SU-DHL-6 (cell line): ENCODE measurements at regions not wholly inside any gene's neighbourhood (a gene's known extent, or its start where the extent isn't known, plus 50 kb on each side); places are given as distances from the start of the nearest gene placed in this dataset.

Source experiments
- H2AFZ ChIP-seq: fragments of 200-600 bp; sonication (generic); 2 replicates; pipeline ENCODE4 v1.6.1; 2014; ENCODE audit warnings: low read depth, mild to moderate bottlenecking, moderate library complexity, mixed read lengths, antibody characterized with exemption, low read length; ENCODE audit not compliant: severe bottlenecking
- H3F3A ChIP-seq: fragments of 200-600 bp; shearing (Covaris generic); 2 replicates; pipeline ENCODE4 v1.6.0; 2016; ENCODE audit warnings: antibody characterized with exemption, mild to moderate bottlenecking; ENCODE audit not compliant: insufficient read depth
- H3K27ac ChIP-seq: fragments of 200-600 bp; sonication (generic); 2 replicates; pipeline ENCODE4 v1.5.1; 2016; ENCODE audit warnings: low read depth, mild to moderate bottlenecking, low read length, moderate library complexity, mixed read lengths
- H3K27me3 ChIP-seq: fragments of 200-600 bp; sonication (generic), shearing (Covaris generic); 2 replicates; pipeline ENCODE4 v1.6.0; 2014; ENCODE audit warnings: mild to moderate bottlenecking, low read length
- H3K36me3 ChIP-seq: fragments of 200-600 bp; sonication (generic); 2 replicates; pipeline ENCODE4 v1.6.1; 2014; ENCODE audit warnings: mild to moderate bottlenecking, low read length, mixed read lengths
- H3K4me2 ChIP-seq: fragments of 300-600, 200-600 bp; shearing (Covaris generic), sonication (generic); 2 replicates; pipeline ENCODE4 v1.6.0; 2014; ENCODE audit warnings: low read length, low read depth, mild to moderate bottlenecking; ENCODE audit not compliant: poor library complexity, severe bottlenecking
- H3K4me3 ChIP-seq: fragments of 200-600 bp; sonication (generic); 2 replicates; pipeline ENCODE4 v1.5.1; 2014; ENCODE audit warnings: antibody characterized with exemption, low read length, mild to moderate bottlenecking, mixed read lengths; ENCODE audit not compliant: insufficient read depth, poor library complexity, severe bottlenecking
- H3K79me2 ChIP-seq: fragments of 200-600 bp; sonication (generic); 2 replicates; pipeline ENCODE4 v1.6.1; 2014; ENCODE audit warnings: mild to moderate bottlenecking, low read length, moderate library complexity; ENCODE audit not compliant: insufficient read depth
- H3K9ac ChIP-seq: fragments of 200-600 bp; sonication (generic); 2 replicates; pipeline ENCODE4 v1.7.0; 2014; ENCODE audit warnings: mild to moderate bottlenecking, low read length
- H3K9me2 ChIP-seq: fragments of 200-600 bp; sonication (generic); replicated peaks from 2 replicates; pipeline ENCODE4 v1.6.1; 2014; ENCODE audit warnings: low read length; ENCODE audit not compliant: insufficient read depth
- H3K9me3 ChIP-seq: fragments of 200-600 bp; sonication (generic); 2 replicates; pipeline ENCODE4 v1.6.1; 2014; ENCODE audit warnings: low read length, mixed read lengths; ENCODE audit not compliant: insufficient read depth
- H4K20me1 ChIP-seq: fragments of 200-600 bp; sonication (generic); 2 replicates; pipeline ENCODE4 v1.6.1; 2014; ENCODE audit warnings: low read depth, mild to moderate bottlenecking, antibody characterized with exemption, low read length, moderate library complexity, mixed read lengths
- CTCF ChIP-seq: fragments of 200-600 bp; sonication (generic); IDR thresholded peaks from one replicate; pipeline ENCODE4 v1.5.1; 2017; ENCODE audit warnings: antibody characterized with exemption, mild to moderate bottlenecking, low read length, moderate library complexity; ENCODE audit not compliant: insufficient read depth, poor library complexity, severe bottlenecking
- EZH2phosphoT487 ChIP-seq: fragments of 200-600 bp; sonication (generic), shearing (Covaris generic); conservative IDR thresholded peaks from 2 replicates; pipeline ENCODE4 v1.6.1; 2018; ENCODE audit warnings: mild to moderate bottlenecking, antibody characterized with exemption, low read length, moderate library complexity, mixed read lengths

- Histone ChIP-seq H2AFZ (no peak overlapping the region), H3K36me3 (no peaks in the 10 kb centered on the region), H3K4me3 (no peak overlapping the region), H3K9ac (no peak overlapping the region), H3K27ac (no peak overlapping the region), H3K4me2 (no peak overlapping the region), H3F3A (no peaks in the 10 kb centered on the region), H3K79me2 (no peaks in the 10 kb centered on the region), H3K9me2 (no peaks in the 10 kb centered on the region), H3K9me3 (no peaks in the 10 kb centered on the region), H4K20me1 (no peaks in the 10 kb centered on the region), H3K27me3 (no peaks in the 10 kb centered on the region)
- TF ChIP-seq EZH2phosphoT487 (no peak), CTCF (no peak)
Observed at GRCh38 chr1:181425566-181425965, 57.8 kb upstream of the CACNA1E start.

- Histone ChIP-seq H3K9me2 (no peaks in the 10 kb centered on the region), H3K9me3 (no peaks in the 10 kb centered on the region), H3F3A (no peaks in the 10 kb centered on the region), H2AFZ (no peak overlapping the region), H3K4me2 (no peak overlapping the region), H4K20me1 (no peaks in the 10 kb centered on the region), H3K4me3 (no peak overlapping the region), H3K79me2 (no peaks in the 10 kb centered on the region), H3K27me3 (no peaks in the 10 kb centered on the region), H3K9ac (no peak overlapping the region), H3K27ac (no peak overlapping the region), H3K36me3 (no peaks in the 10 kb centered on the region)
- TF ChIP-seq EZH2phosphoT487 (no peak), CTCF (no peak)
Observed at GRCh38 chr1:181429462-181429861, 53.9 kb upstream of the CACNA1E start.

DNA sequence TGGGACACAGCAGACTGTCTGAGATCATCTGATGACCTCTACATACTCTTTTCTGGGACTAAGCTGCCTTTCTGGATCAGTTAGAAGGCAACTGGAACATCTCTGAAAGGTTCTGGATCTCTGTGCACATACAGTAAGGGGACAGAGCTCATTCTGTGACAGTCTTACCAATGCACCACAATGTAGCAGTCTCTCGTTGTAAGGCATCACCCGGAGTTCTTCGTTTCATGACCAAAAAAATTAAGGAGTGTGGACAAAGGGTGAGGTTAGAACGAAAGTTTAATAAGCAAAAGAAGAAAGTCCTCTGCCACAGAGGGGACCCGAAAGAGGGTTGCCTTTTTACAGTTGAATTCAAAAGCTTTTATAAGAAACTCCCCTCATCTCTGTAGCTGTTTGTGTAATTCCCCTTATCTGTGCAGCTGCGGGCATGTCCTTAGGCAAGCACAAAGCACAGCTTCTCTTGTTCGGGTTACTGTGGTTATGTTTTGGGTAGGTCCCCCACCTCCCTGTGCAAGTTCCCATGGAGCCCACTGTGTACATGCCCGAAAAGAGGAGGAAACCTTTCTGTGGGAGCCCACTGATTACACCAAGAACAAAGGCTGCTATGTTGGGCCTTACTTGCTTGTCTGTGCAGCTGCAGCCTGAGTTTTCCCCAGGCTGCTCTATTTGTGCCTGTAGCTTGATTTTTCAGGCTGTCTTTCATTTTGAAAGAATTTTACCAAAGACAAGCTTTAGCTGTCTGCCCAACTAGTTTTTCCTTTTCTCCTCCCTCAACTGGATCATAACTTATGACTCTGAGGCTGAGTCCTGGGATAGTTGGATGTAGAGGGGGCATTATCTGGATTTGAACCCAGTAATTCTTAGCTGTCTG, 53.1 kb upstream of the CACNA1E start:
- Histone ChIP-seq H3K27ac (no peak overlapping the region), H3K9ac (no peak overlapping the region), H3K79me2 (no peaks in the 10 kb centered on the region), H3K36me3 (no peaks in the 10 kb centered on the region), H3K9me2 (no peaks in the 10 kb centered on the region), H3F3A (no peaks in the 10 kb centered on the region), H3K4me2 (no peak overlapping the region), H3K27me3 (no peaks in the 10 kb centered on the region), H3K9me3 (no peaks in the 10 kb centered on the region), H4K20me1 (no peaks in the 10 kb centered on the region), H2AFZ (no peak overlapping the region), H3K4me3 (no peak overlapping the region)
- TF ChIP-seq EZH2phosphoT487 (no peak), CTCF (no peak)
